Caco-2 (cell line): ENCODE measurements at regions not wholly inside any gene's neighbourhood (a gene's known extent, or its start where the extent isn't known, plus 50 kb on each side); places are given as distances from the start of the nearest gene placed in this dataset.

ENCODE experiments used
- BruUV-seq: library from RNA; stranded (reverse); fragments of 400-500 nt; replicated peaks from 2 replicates; lab custom pipeline; 2021; lab: Mats Ljungman, UMichigan
- CTCF ChIA-PET: fragments of 300-600 bp; sonication (Branson Sonifier 250); formaldehyde crosslinking; loops from one replicate; lab custom pipeline; 2022; ENCODE audit warnings: antibody characterized with exemption; lab: Charles Lee
- POLR2A ChIA-PET: fragments of 300-600 bp; sonication (Branson Sonifier 250); formaldehyde crosslinking; loops from one replicate; lab custom pipeline; 2022; ENCODE audit warnings: antibody characterized with exemption; lab: Charles Lee
- DNase-seq, 2 experiments: peaks; one replicate each; pipeline versions ENCODE4 v3.0.0 to v3.0.0-alpha.2; 2020 to 2022
- H3K27me3 ChIP-seq: replicated peaks from 2 replicates; pipeline ENCODE4 v1.6.0; 2011; ENCODE audit warnings: low read length; ENCODE audit not compliant: control insufficient read depth, insufficient read depth
- H3K36me3 ChIP-seq: 2 replicates; pipeline ENCODE4 v1.5.1; 2011; ENCODE audit warnings: low read length; ENCODE audit not compliant: control insufficient read depth, insufficient read depth
- H3K4me1 ChIP-seq: fragments of 250-450 bp; sonication (Bioruptor Pico); 2 replicates; pipeline ENCODE4 v1.5.1; 2020; ENCODE audit warnings: mild to moderate bottlenecking
- H3K4me3 ChIP-seq: 2 replicates; pipeline ENCODE4 v1.5.1; 2011; ENCODE audit warnings: low read depth, mild to moderate bottlenecking, control low read depth, low read length
- H3K9me3 ChIP-seq: fragments of 250-450 bp; sonication (Bioruptor Pico); 2 replicates; pipeline ENCODE4 v1.5.1; 2020; ENCODE audit warnings: mild to moderate bottlenecking, moderate library complexity
- H3K27ac Mint-ChIP-seq: one replicate; pipeline ENCODE4 v1.8.0; 2022; ENCODE audit warnings: mixed read lengths; ENCODE audit not compliant: unreplicated experiment
- H3K27me3 Mint-ChIP-seq: one replicate; pipeline ENCODE4 v1.8.0; 2022; ENCODE audit warnings: mixed read lengths; ENCODE audit not compliant: insufficient read depth, unreplicated experiment
- H3K36me3 Mint-ChIP-seq: one replicate; pipeline ENCODE4 v1.8.0; 2022; ENCODE audit warnings: mild to moderate bottlenecking, mixed read lengths; ENCODE audit not compliant: insufficient read depth, unreplicated experiment
- H3K4me1 Mint-ChIP-seq: one replicate; pipeline ENCODE4 v1.8.0; 2022; ENCODE audit warnings: low read depth, mixed read lengths; ENCODE audit not compliant: unreplicated experiment
- H3K4me3 Mint-ChIP-seq: one replicate; pipeline ENCODE4 v1.8.0; 2022; ENCODE audit warnings: mild to moderate bottlenecking, moderate library complexity, mixed read lengths; ENCODE audit not compliant: unreplicated experiment
- H3K9me3 Mint-ChIP-seq: one replicate; pipeline ENCODE4 v1.8.0; 2022; ENCODE audit warnings: mixed read lengths; ENCODE audit not compliant: unreplicated experiment
- CTCF ChIP-seq, 2 experiments: fragments of 200-600 bp in 1 of 2; IDR thresholded peaks; 1 replicate in 1 of 2; 2 replicates in 1 of 2; pipeline versions ENCODE4 v1.5.1 to v1.8.0; 2011 to 2022; ENCODE audit warnings: antibody characterized with exemption in 1 of 2, control low read depth in 1 of 2, inconsistent platforms in 1 of 2, low read depth in 1 of 2, low read length in 1 of 2, mild to moderate bottlenecking in 1 of 2, moderate library complexity in 1 of 2; ENCODE audit not compliant: insufficient read depth in 1 of 2, severe bottlenecking in 1 of 2, unreplicated experiment in 1 of 2
- intact Hi-C: fragments of 100-400 bp; cut with micrococcal nuclease; formaldehyde crosslinking; loops from one replicate; pipeline ENCODE4 v1.10.0; 2022; ENCODE audit not compliant: unreplicated experiment

GRCh38 chr6:158249340-158249836 is 62.9 kb upstream of the TULP4 start:
- Mint-ChIP-seq H3K4me1 (peaks cover 14% of the 10 kb centered on the region), H3K9me3 (no peaks in the 10 kb centered on the region), H3K27ac (no peak overlapping the region), H3K27me3 (no peaks in the 10 kb centered on the region), H3K36me3 (peaks cover 47% of the 10 kb centered on the region), H3K4me3 (no peak overlapping the region)
- ChIA-PET CTCF (no interaction called here), POLR2A (no interaction called here)
- Histone ChIP-seq H3K36me3 (no peaks in the 10 kb centered on the region; the same call in 1 of the 2 replicates), H3K27me3 (no peaks in the 10 kb centered on the region), H3K4me3 (no peak overlapping the region), H3K4me1 (0 out of 2 replicates have a peak, but pooled peaks cover 6% of the 10 kb centered on the region), H3K9me3 (no peaks in the 10 kb centered on the region)
- no TSS peak for BruUV-seq
- intact Hi-C loops: no loop called here
- TF ChIP-seq CTCF (IDR thresholded peaks at IDR 0.05; ENCODE audit: insufficient read depth in 1 of 2, low read depth in 1 of 2, low read length in 1 of 2, severe bottlenecking in 1 of 2, unreplicated experiment in 1 of 2): no peak
- DNase-seq: no peak

- ChIA-PET POLR2A (no interaction called here), CTCF (no interaction called here)
- no peaks in the 10 kb centered on the region for H3K27me3 ChIP-seq
- Mint-ChIP-seq H3K4me3 (no peak overlapping the region), H3K27me3 (no peaks in the 10 kb centered on the region), H3K27ac (no peak overlapping the region), H3K4me1 (peaks cover 14% of the 10 kb centered on the region), H3K36me3 (peaks cover 42% of the 10 kb centered on the region), H3K9me3 (no peaks in the 10 kb centered on the region)
- no peak overlapping the region for H3K4me3 ChIP-seq
- intact Hi-C loops: no loop called here
- DNase-seq: no peak
- no TSS peak for BruUV-seq
- no peak for TF ChIP-seq CTCF (IDR thresholded peaks at IDR 0.05; ENCODE audit: insufficient read depth in 1 of 2, low read depth in 1 of 2, low read length in 1 of 2, severe bottlenecking in 1 of 2, unreplicated experiment in 1 of 2)
- no peaks in the 10 kb centered on the region for H3K36me3 ChIP-seq
- H3K4me1 ChIP-seq: peaks cover 9% of the 10 kb centered on the region; the same call in 1 of the 2 replicates
- no peaks in the 10 kb centered on the region for H3K9me3 ChIP-seq
Observed at GRCh38 chr6:158251565-158251964, 60.7 kb upstream of the TULP4 start.

- CTCF ChIA-PET: interaction anchor here (0.7 kb wide), 1 partner anchor 424 kb away, joined by 3 read pairs; no protein-coding TSS in a partner anchor
Observed at GRCh38 chr6:158253248-158253647, 59.0 kb upstream of the TULP4 start.

More at GRCh38 chr6:158253248-158253647, 59.0 kb upstream of the TULP4 start:
- Mint-ChIP-seq H3K4me3 (no peak overlapping the region), H3K9me3 (no peaks in the 10 kb centered on the region), H3K36me3 (peaks cover 42% of the 10 kb centered on the region), H3K27me3 (no peaks in the 10 kb centered on the region), H3K4me1 (peaks cover 14% of the 10 kb centered on the region), H3K27ac (no peak overlapping the region)
- POLR2A ChIA-PET: no interaction called here
- no peak for DNase-seq
- Histone ChIP-seq H3K36me3 (no peaks in the 10 kb centered on the region; the same call in 1 of the 2 replicates), H3K27me3 (no peaks in the 10 kb centered on the region), H3K4me3 (no peak overlapping the region), H3K9me3 (no peaks in the 10 kb centered on the region), H3K4me1 (peaks cover 9% of the 10 kb centered on the region; the same call in 1 of the 2 replicates)
- intact Hi-C loops: no loop called here
- BruUV-seq: no TSS peak
- TF ChIP-seq CTCF (IDR thresholded peaks at IDR 0.05; ENCODE audit: insufficient read depth in 1 of 2, low read depth in 1 of 2, low read length in 1 of 2, severe bottlenecking in 1 of 2, unreplicated experiment in 1 of 2): no peak
